ENCODE measurements at regions not wholly inside any gene's neighbourhood (a gene's known extent, or its start where the extent isn't known, plus 50 kb on each side); places are given as distances from the start of the nearest gene placed in this dataset.

DNA sequence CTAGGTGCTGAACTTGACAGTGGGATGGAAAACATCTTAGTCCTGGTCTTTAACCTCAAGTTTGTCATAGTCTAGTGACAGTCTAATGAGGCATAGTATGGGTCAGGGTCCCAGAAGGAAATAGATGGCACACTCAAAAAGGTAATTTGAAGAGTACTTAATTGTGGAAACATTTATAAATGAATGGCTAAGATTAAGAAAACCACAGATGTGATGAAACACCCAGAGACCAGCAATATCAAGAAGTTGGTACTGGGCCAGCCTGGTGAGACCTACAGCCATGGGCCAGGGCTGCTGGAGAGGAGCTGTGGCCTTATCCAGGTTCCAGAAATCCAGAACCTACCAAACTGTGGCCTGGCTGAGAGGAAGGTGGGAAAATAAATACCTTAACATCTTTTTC is 93.5 kb upstream of the ATG10 start:
- ChIA-PET POLR2A (ENCODE audit: unreplicated experiment) (no interaction called here), CTCF (no interaction called here)
- H4K8ac ChIP-seq (ENCODE audit: low read depth in 2 of 2, low read length in 2 of 2) = no peak overlapping the region
- dilution Hi-C loops (cut with HindIII; ENCODE audit: low sequenced_read_pairs, unreplicated experiment) = no loop called here
- H2BK5ac ChIP-seq (ENCODE audit: low read depth, low read length, poor library complexity, severe bottlenecking) = no peak overlapping the region
- H4K5ac ChIP-seq (ENCODE audit: low read depth, low read length) = no peak overlapping the region
- TF ChIP-seq, protein P1, sequence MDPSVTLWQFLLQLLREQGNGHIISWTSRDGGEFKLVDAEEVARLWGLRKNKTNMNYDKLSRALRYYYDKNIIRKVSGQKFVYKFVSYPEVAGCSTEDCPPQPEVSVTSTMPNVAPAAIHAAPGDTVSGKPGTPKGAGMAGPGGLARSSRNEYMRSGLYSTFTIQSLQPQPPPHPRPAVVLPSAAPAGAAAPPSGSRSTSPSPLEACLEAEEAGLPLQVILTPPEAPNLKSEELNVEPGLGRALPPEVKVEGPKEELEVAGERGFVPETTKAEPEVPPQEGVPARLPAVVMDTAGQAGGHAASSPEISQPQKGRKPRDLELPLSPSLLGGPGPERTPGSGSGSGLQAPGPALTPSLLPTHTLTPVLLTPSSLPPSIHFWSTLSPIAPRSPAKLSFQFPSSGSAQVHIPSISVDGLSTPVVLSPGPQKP (IDR thresholded peaks at IDR 0.05; ENCODE audit: borderline replicate concordance, low read depth, low read length) = no peak
- TF ChIP-seq, protein P2, sequence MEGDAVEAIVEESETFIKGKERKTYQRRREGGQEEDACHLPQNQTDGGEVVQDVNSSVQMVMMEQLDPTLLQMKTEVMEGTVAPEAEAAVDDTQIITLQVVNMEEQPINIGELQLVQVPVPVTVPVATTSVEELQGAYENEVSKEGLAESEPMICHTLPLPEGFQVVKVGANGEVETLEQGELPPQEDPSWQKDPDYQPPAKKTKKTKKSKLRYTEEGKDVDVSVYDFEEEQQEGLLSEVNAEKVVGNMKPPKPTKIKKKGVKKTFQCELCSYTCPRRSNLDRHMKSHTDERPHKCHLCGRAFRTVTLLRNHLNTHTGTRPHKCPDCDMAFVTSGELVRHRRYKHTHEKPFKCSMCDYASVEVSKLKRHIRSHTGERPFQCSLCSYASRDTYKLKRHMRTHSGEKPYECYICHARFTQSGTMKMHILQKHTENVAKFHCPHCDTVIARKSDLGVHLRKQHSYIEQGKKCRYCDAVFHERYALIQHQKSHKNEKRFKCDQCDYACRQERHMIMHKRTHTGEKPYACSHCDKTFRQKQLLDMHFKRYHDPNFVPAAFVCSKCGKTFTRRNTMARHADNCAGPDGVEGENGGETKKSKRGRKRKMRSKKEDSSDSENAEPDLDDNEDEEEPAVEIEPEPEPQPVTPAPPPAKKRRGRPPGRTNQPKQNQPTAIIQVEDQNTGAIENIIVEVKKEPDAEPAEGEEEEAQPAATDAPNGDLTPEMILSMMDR (conservative IDR thresholded peaks at IDR 0.05; ENCODE audit: low read depth, low read length) = no peak
- TF ChIP-seq RFX5 (IDR thresholded peaks at IDR 0.05; ENCODE audit: low read depth, low read length) = no peak
- TF ChIP-seq MAZ (IDR thresholded peaks at IDR 0.05; ENCODE audit: borderline replicate concordance, low read depth, low read length) = no peak
- TF ChIP-seq, protein P3, sequence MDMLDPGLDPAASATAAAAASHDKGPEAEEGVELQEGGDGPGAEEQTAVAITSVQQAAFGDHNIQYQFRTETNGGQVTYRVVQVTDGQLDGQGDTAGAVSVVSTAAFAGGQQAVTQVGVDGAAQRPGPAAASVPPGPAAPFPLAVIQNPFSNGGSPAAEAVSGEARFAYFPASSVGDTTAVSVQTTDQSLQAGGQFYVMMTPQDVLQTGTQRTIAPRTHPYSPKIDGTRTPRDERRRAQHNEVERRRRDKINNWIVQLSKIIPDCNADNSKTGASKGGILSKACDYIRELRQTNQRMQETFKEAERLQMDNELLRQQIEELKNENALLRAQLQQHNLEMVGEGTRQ (IDR thresholded peaks at IDR 0.05; ENCODE audit: low read depth, low read length) = no peak
- TF ChIP-seq BHLHE40 (IDR thresholded peaks at IDR 0.05; ENCODE audit: low read depth, low read length) = no peak
- H2BK120ac ChIP-seq (ENCODE audit: low read depth, low read length) = no peak overlapping the region
- H3K4me2 ChIP-seq (ENCODE audit: low read depth, low read length) = no peak overlapping the region
- H3K56ac ChIP-seq (ENCODE audit: extremely low read depth, insufficient read depth, low read length) = no peak overlapping the region
- H3K9me1 ChIP-seq (ENCODE audit: insufficient read depth, low read length) = no peaks in the 10 kb centered on the region; the same call in 1 of the 2 replicates
- no peaks in the 10 kb centered on the region for H3K4me1 ChIP-seq (ENCODE audit: control insufficient read depth, insufficient read depth, low read length)
- H3K9ac ChIP-seq (ENCODE audit: low read depth, low read length) = no peak overlapping the region
- no peak overlapping the region for H3K4me3 ChIP-seq (ENCODE audit: insufficient read depth, low read depth, low read length)
- H3K18ac ChIP-seq (ENCODE audit: low read depth, low read length) = no peak overlapping the region
- no peak overlapping the region for H2AFZ ChIP-seq (replicated peaks; ENCODE audit: low read length, poor library complexity)
- H2AK5ac ChIP-seq (ENCODE audit: low read depth, low read length) = no peak overlapping the region
- intact Hi-C loops (cut with micrococcal nuclease) = no loop called here
- no peak overlapping the region for H2AK9ac ChIP-seq (replicated peaks; ENCODE audit: low read depth, low read length, poor library complexity)
- H3K4ac ChIP-seq (ENCODE audit: low read depth, low read length) = no peak overlapping the region
- no peak overlapping the region for H4K91ac ChIP-seq (ENCODE audit: insufficient read depth, low read depth, low read length)
- H3K23ac ChIP-seq (ENCODE audit: low read depth, low read length) = no peak overlapping the region
- H3K36me3 ChIP-seq (ENCODE audit: control insufficient read depth, insufficient read depth, low read length) = no peaks in the 10 kb centered on the region
- H3K9me3 ChIP-seq (ENCODE audit: control insufficient read depth, insufficient read depth, low read length) = no peaks in the 10 kb centered on the region
- peaks cover 14% of the 10 kb centered on the region for H3K27me3 ChIP-seq (ENCODE audit: control insufficient read depth, insufficient read depth, low read length)
- BruUV-seq (replicated peaks) = no TSS peak
- no peaks in the 10 kb centered on the region for H4K20me1 ChIP-seq (ENCODE audit: insufficient read depth, low read length)
- no peak overlapping the region for H3K14ac ChIP-seq (replicated peaks; ENCODE audit: low read depth, low read length)
- no peak overlapping the region for H2BK20ac ChIP-seq (ENCODE audit: low read depth, low read length)
- in situ Hi-C loops (cut with MboI; ENCODE audit: low sequenced_read_pairs) = no loop called here
- no peak for DNase-seq
- ATAC-seq (ENCODE audit: low read depth) = no peak
- H3K27ac ChIP-seq (ENCODE audit: insufficient read depth, low read length) = no peak overlapping the region
- H2BK15ac ChIP-seq (ENCODE audit: low read depth, low read length) = no peak overlapping the region
- H3K79me1 ChIP-seq (ENCODE audit: low read depth in 1 of 2, low read length in 2 of 2) = no peaks in the 10 kb centered on the region
